H9 (cell line): ENCODE measurements at regions not wholly inside any gene's neighbourhood (a gene's known extent, or its start where the extent isn't known, plus 50 kb on each side); places are given as distances from the start of the nearest gene placed in this dataset.

Source experiments
- DNase-seq: peaks from one replicate; pipeline ENCODE4 v3.0.0-alpha.2; 2017
- H2AFZ ChIP-seq: one replicate; pipeline ENCODE4 v1.6.1; 2013; ENCODE audit warnings: mild to moderate bottlenecking, low read length, control low read depth, moderate library complexity
- H2AK5ac ChIP-seq: 2 replicates; pipeline ENCODE4 v1.6.1; 2013; ENCODE audit warnings: low read length, control low read depth, mixed read lengths; ENCODE audit not compliant: insufficient read length
- H2BK120ac ChIP-seq: one replicate; pipeline ENCODE4 v1.6.1; 2013; ENCODE audit warnings: low read depth, mild to moderate bottlenecking, low read length, control low read depth, inconsistent platforms; ENCODE audit not compliant: poor library complexity, severe bottlenecking
- H2BK12ac ChIP-seq: 2 replicates; pipeline ENCODE4 v1.6.1; 2013; ENCODE audit warnings: low read length, control low read depth, mixed read lengths, low read depth; ENCODE audit not compliant: insufficient read length
- H2BK15ac ChIP-seq: 2 replicates; pipeline ENCODE4 v1.6.1; 2013; ENCODE audit warnings: low read depth, low read length, control low read depth
- H2BK20ac ChIP-seq: one replicate; pipeline ENCODE4 v1.6.1; 2013; ENCODE audit warnings: low read depth, mild to moderate bottlenecking, low read length, control low read depth, inconsistent platforms; ENCODE audit not compliant: poor library complexity, severe bottlenecking
- H2BK5ac ChIP-seq: 2 replicates; pipeline ENCODE4 v1.6.1; 2013; ENCODE audit warnings: low read length, control low read depth, mixed read lengths; ENCODE audit not compliant: insufficient read length
- H3K14ac ChIP-seq: 2 replicates; pipeline ENCODE4 v1.6.1; 2013; ENCODE audit warnings: low read length, control low read depth; ENCODE audit not compliant: insufficient read depth
- H3K18ac ChIP-seq: 2 replicates; pipeline ENCODE4 v1.6.1; 2013; ENCODE audit warnings: low read depth, mild to moderate bottlenecking, mixed read lengths, low read length, control low read depth; ENCODE audit not compliant: insufficient read length
- H3K23ac ChIP-seq: 2 replicates; pipeline ENCODE4 v1.6.1; 2013; ENCODE audit warnings: low read length, control low read depth, mixed read lengths, low read depth; ENCODE audit not compliant: insufficient read length
- H3K23me2 ChIP-seq: 2 replicates; pipeline ENCODE4 v1.6.1; 2013; ENCODE audit warnings: low read depth, mild to moderate bottlenecking, mixed read lengths, low read length, control low read depth; ENCODE audit not compliant: insufficient read length, poor library complexity, severe bottlenecking
- H3K27ac ChIP-seq: 2 replicates; pipeline ENCODE4 v1.5.1; 2013; ENCODE audit warnings: low read length, control low read depth, mixed read lengths, low read depth; ENCODE audit not compliant: insufficient read length
- H3K27me3 ChIP-seq: 2 replicates; pipeline ENCODE4 v1.6.1; 2013; ENCODE audit warnings: low read length, control low read depth, inconsistent platforms; ENCODE audit not compliant: insufficient read depth
- H3K4ac ChIP-seq: 2 replicates; pipeline ENCODE4 v1.6.1; 2013; ENCODE audit warnings: low read depth, mild to moderate bottlenecking, control low read depth, inconsistent platforms, low read length, moderate library complexity
- H3K4me1 ChIP-seq: 2 replicates; pipeline ENCODE4 v1.6.1; 2013; ENCODE audit warnings: low read length, control low read depth, inconsistent platforms; ENCODE audit not compliant: insufficient read depth
- H3K4me2 ChIP-seq: 2 replicates; pipeline ENCODE4 v1.6.1; 2013; ENCODE audit warnings: low read length, control low read depth, mixed read lengths; ENCODE audit not compliant: insufficient read length, insufficient read depth
- H3K56ac ChIP-seq: 2 replicates; pipeline ENCODE4 v1.6.1; 2013; ENCODE audit warnings: low read depth, mild to moderate bottlenecking, mixed read lengths, low read length, control low read depth; ENCODE audit not compliant: insufficient read length
- H3K79me1 ChIP-seq: 2 replicates; pipeline ENCODE4 v1.6.1; 2013; ENCODE audit warnings: low read depth, mild to moderate bottlenecking, moderate library complexity, low read length, control low read depth, inconsistent platforms; ENCODE audit not compliant: insufficient read depth, poor library complexity, severe bottlenecking
- H3K79me2 ChIP-seq: 2 replicates; pipeline ENCODE4 v1.6.1; 2013; ENCODE audit warnings: low read length, control low read depth, inconsistent platforms; ENCODE audit not compliant: insufficient read depth
- H3K9ac ChIP-seq: 2 replicates; pipeline ENCODE4 v1.6.1; 2013; ENCODE audit warnings: low read length, control low read depth, mixed read lengths; ENCODE audit not compliant: insufficient read length; ENCODE audit errors: extremely low read depth
- H3K9me3 ChIP-seq: one replicate; pipeline ENCODE4 v1.6.1; 2013; ENCODE audit warnings: low read depth, low read length, inconsistent platforms; ENCODE audit not compliant: control insufficient read depth
- H3T11ph ChIP-seq: one replicate; pipeline ENCODE4 v1.6.1; 2013; ENCODE audit warnings: mild to moderate bottlenecking, low read length, control low read depth, inconsistent platforms
- H4K20me1 ChIP-seq: one replicate; pipeline ENCODE4 v1.6.1; 2013; ENCODE audit not compliant: control insufficient read depth, insufficient read length, insufficient read depth
- H4K5ac ChIP-seq: 2 replicates; pipeline ENCODE4 v1.6.1; 2013; ENCODE audit warnings: low read depth, mild to moderate bottlenecking, mixed read lengths, low read length, control low read depth; ENCODE audit not compliant: insufficient read length
- H4K8ac ChIP-seq: replicated peaks from 2 replicates; pipeline ENCODE4 v1.6.1; 2013; ENCODE audit warnings: low read length, control low read depth, mixed read lengths, low read depth; ENCODE audit not compliant: insufficient read length
- H4K91ac ChIP-seq: 2 replicates; pipeline ENCODE4 v1.6.1; 2013; ENCODE audit warnings: low read depth, mild to moderate bottlenecking, moderate library complexity, mixed read lengths, low read length, control low read depth; ENCODE audit not compliant: insufficient read length
- H3K27ac Mint-ChIP-seq, 3 experiments: 2 replicates in 2 of 3; 3 replicates in 1 of 3; pipeline ENCODE4 v1.8.0; 2020 to 2021; ENCODE audit warnings: mixed read lengths in 3 of 3, mild to moderate bottlenecking in 1 of 3, moderate library complexity in 1 of 3
- H3K27me3 Mint-ChIP-seq: 2 replicates; pipeline ENCODE4 v1.8.0; 2021; ENCODE audit warnings: low read depth, mild to moderate bottlenecking, moderate library complexity, mixed read lengths
- H3K36me3 Mint-ChIP-seq, 3 experiments: 2 replicates in 2 of 3; 3 replicates in 1 of 3; pipeline ENCODE4 v1.8.0; 2020 to 2021; ENCODE audit warnings: low read depth in 3 of 3, mixed read lengths in 3 of 3; ENCODE audit not compliant: insufficient read depth in 1 of 3
- H3K4me1 Mint-ChIP-seq, 2 experiments: 2 replicates each; pipeline ENCODE4 v1.8.0; 2020; ENCODE audit warnings: mixed read lengths in 2 of 2
- H3K4me3 Mint-ChIP-seq, 2 experiments: 2 replicates in 1 of 2; 3 replicates in 1 of 2; pipeline ENCODE4 v1.8.0; 2020 to 2021; ENCODE audit warnings: mild to moderate bottlenecking in 2 of 2, mixed read lengths in 2 of 2, moderate library complexity in 1 of 2
- H3K9me3 Mint-ChIP-seq, 2 experiments: 2 replicates in 1 of 2; 3 replicates in 1 of 2; pipeline ENCODE4 v1.8.0; 2020; ENCODE audit warnings: mild to moderate bottlenecking in 2 of 2, mixed read lengths in 2 of 2, moderate library complexity in 1 of 2
- WGBS: extraction: QIAGEN DNeasy Blood & Tissue Kit; methylation state at CpG from one replicate; pipeline ENCODE4 v1.1.7; 2013; ENCODE audit warnings: missing lambda C conversion rate, low lambda C conversion rate, mixed read lengths; ENCODE audit not compliant: insufficient read length; ENCODE audit errors: extremely low coverage; 5-methylcytosine and 5-hydroxymethylcytosine counted together
- TF ChIP-seq, protein P1 (sequence below): fragments of 200-600 bp; sonication (generic); conservative IDR thresholded peaks from 3 replicates; pipeline ENCODE4 v1.8.0; 2021; ENCODE audit warnings: antibody characterized with exemption, mild to moderate bottlenecking

- TF ChIP-seq, protein P1, sequence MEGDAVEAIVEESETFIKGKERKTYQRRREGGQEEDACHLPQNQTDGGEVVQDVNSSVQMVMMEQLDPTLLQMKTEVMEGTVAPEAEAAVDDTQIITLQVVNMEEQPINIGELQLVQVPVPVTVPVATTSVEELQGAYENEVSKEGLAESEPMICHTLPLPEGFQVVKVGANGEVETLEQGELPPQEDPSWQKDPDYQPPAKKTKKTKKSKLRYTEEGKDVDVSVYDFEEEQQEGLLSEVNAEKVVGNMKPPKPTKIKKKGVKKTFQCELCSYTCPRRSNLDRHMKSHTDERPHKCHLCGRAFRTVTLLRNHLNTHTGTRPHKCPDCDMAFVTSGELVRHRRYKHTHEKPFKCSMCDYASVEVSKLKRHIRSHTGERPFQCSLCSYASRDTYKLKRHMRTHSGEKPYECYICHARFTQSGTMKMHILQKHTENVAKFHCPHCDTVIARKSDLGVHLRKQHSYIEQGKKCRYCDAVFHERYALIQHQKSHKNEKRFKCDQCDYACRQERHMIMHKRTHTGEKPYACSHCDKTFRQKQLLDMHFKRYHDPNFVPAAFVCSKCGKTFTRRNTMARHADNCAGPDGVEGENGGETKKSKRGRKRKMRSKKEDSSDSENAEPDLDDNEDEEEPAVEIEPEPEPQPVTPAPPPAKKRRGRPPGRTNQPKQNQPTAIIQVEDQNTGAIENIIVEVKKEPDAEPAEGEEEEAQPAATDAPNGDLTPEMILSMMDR, result no peak
- Mint-ChIP-seq H3K4me1 (peaks cover 16 to 41% of the 10 kb centered on the region in 2 experiments), H3K4me3 (no peak overlapping the region), H3K36me3 (peaks cover 4 to 12% (median 7%) of the 10 kb centered on the region in 3 experiments; a peak in 6 of 7 replicates), H3K9me3 (no peaks in the 10 kb centered on the region), H3K27ac (peak overlapping the region in 2 of 3 experiments; percentile 23 to 62; a peak in 3 of 7 replicates), H3K27me3 (no peaks in the 10 kb centered on the region)
- no peaks in the 10 kb centered on the region for H4K20me1 ChIP-seq
- no peak overlapping the region for H3K14ac ChIP-seq
- H3T11ph ChIP-seq, result no peak overlapping the region
- no peak overlapping the region for H2AK5ac ChIP-seq
- WGBS, result no CpG with 5 or more reads among the region's 13 CpGs
- no peak overlapping the region for H3K18ac ChIP-seq
- no peaks in the 10 kb centered on the region for H3K79me1 ChIP-seq
- H2BK120ac ChIP-seq, result no peak overlapping the region
- H3K79me2 ChIP-seq, result peaks cover 4% of the 10 kb centered on the region; the same call in 1 of the 2 replicates
- H3K4ac ChIP-seq, result no peak overlapping the region
- H4K5ac ChIP-seq, result no peak overlapping the region
- no peak overlapping the region for H2BK12ac ChIP-seq
- no peaks in the 10 kb centered on the region for H3K9me3 ChIP-seq
- H3K27ac ChIP-seq, result no peak overlapping the region
- no peak overlapping the region for H2BK15ac ChIP-seq
- H3K23ac ChIP-seq, result no peak overlapping the region
- no peak overlapping the region for H3K4me2 ChIP-seq
- H3K27me3 ChIP-seq, result no peaks in the 10 kb centered on the region
- no peak overlapping the region for H4K91ac ChIP-seq
- no peak overlapping the region for H2BK5ac ChIP-seq
- no peak overlapping the region for H3K56ac ChIP-seq
- no peak overlapping the region for H2BK20ac ChIP-seq
- H2AFZ ChIP-seq, result no peak overlapping the region
- H3K23me2 ChIP-seq, result no peaks in the 10 kb centered on the region
- peaks cover 7% of the 10 kb centered on the region; the same call in 1 of the 2 replicates for H3K4me1 ChIP-seq
- DNase-seq, result no peak
- no peak overlapping the region for H3K9ac ChIP-seq
- H4K8ac ChIP-seq, result no peak overlapping the region
These were observed 269.7 kb downstream of the SEC14L1 start for GRCh38 chr17:77410470-77410869.
